ENCODE measurements at regions not wholly inside any gene's neighbourhood (a gene's known extent, or its start where the extent isn't known, plus 50 kb on each side); places are given as distances from the start of the nearest gene placed in this dataset.

DNA sequence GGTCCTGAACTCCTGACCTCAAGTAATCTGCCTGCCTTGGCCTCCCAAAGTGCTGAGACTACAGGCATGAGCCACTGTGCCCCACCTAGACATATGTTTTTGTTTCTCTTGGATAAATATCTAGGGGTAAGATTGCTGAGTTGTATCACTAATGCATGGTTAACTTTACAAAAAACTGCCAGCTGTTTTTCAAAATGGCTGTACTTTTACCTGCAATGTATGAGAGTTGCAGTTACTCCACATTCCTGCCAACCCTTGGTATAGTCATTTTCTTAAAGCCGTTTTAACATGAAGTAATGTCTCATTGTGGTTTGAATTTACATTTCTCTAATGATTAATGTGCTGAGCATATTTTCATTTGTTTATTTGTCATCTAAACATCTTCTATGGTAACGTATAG is 289.7 kb downstream of the UTRN start:
- H3K9me3 ChIP-seq (ENCODE audit: control extremely low read depth in 1 of 3, control insufficient read depth in 2 of 3, insufficient read depth in 1 of 3, low read length in 2 of 3), result peaks cover 0 to 4% (median 3%) of the 10 kb centered on the region in 3 donors
- ATAC-seq (ENCODE audit: low read depth), result no peak
- TF ChIP-seq CTCF (IDR thresholded peaks at IDR 0.05), result no peak
- no peak for TF ChIP-seq EZH2 (IDR thresholded peaks at IDR 0.05; ENCODE audit: borderline replicate concordance, insufficient read depth, low read depth, low read length, poor library complexity, severe bottlenecking)
- peaks cover 20% of the 10 kb centered on the region for H4K20me1 ChIP-seq (ENCODE audit: control insufficient read depth, insufficient read depth, low read length, poor library complexity, severe bottlenecking)
- H3K9me3 Mint-ChIP-seq (ENCODE audit: insufficient read depth), result no peaks in the 10 kb centered on the region
- no peaks in the 10 kb centered on the region for H3K4me1 ChIP-seq (ENCODE audit: control insufficient read depth in 2 of 2, insufficient read depth in 2 of 2, low read length in 2 of 2)
- H3K27me3 Mint-ChIP-seq, result no peaks in the 10 kb centered on the region
- no peak overlapping the region for H3K27ac ChIP-seq (ENCODE audit: low read length in 2 of 2)
- no peak overlapping the region for H3K27ac Mint-ChIP-seq
- POLR2A ChIA-PET, result no interaction called here
- intact Hi-C loops (cut with micrococcal nuclease), result no loop called here
- H3K9ac ChIP-seq (ENCODE audit: low read length), result no peak overlapping the region
- DNase-seq, result no peak
- H3K36me3 ChIP-seq (replicated peaks in 1 of 2; ENCODE audit: control extremely low read depth in 1 of 2, control insufficient read depth in 1 of 2, extremely low read depth in 1 of 2, insufficient read depth in 2 of 2, low read length in 1 of 2), result peaks cover 1 to 36% of the 10 kb centered on the region in 2 experiments
- WGBS (ENCODE audit: insufficient coverage), result no CpG with 5 or more reads among the region's 2 CpGs
- no peaks in the 10 kb centered on the region for H3K27me3 ChIP-seq (replicated peaks in 1 of 4; ENCODE audit: control extremely low read depth in 1 of 4, control insufficient read depth in 3 of 4, insufficient read depth in 4 of 4, low read length in 3 of 4)
- no peak overlapping the region for H3K4me2 ChIP-seq (replicated peaks; ENCODE audit: low read depth, low read length, poor library complexity, severe bottlenecking)
- no peaks in the 10 kb centered on the region for H3K79me2 ChIP-seq (ENCODE audit: control insufficient read depth, insufficient read depth, low read length)
- no peak overlapping the region for H3K4me3 ChIP-seq (ENCODE audit: control extremely low read depth in 1 of 5, extremely low read depth in 1 of 5, insufficient read depth in 1 of 5, low read depth in 2 of 5, low read length in 4 of 5)
- no peaks in the 10 kb centered on the region for H3K4me1 Mint-ChIP-seq
- no peak overlapping the region for H2AFZ ChIP-seq (ENCODE audit: insufficient read depth, low read depth, low read length, poor library complexity, severe bottlenecking)
- no peak overlapping the region for H3K4me3 Mint-ChIP-seq
- CTCF ChIA-PET, result no interaction called here

DNA sequence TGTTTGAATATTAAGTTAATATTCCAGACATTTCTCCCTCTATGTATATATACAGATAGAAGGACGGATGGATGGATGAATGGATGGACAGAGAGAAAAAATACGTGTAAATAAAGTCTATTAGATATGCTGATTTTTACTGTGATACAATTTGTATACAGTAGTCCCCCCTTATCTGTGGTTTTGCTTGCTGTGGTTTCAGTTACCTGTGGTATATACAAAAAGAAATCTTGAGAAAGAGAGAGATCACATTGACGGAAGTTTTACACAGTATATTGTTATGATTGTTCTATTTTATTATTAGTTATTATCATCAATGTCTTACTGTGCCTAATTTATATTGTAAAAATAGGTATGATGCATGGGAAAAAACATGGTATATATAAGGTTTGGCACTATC is 290.2 kb downstream of the UTRN start:
- no peaks in the 10 kb centered on the region for H3K9me3 Mint-ChIP-seq (ENCODE audit: insufficient read depth)
- TF ChIP-seq CTCF (IDR thresholded peaks at IDR 0.05) (no peak), EZH2 (IDR thresholded peaks at IDR 0.05; ENCODE audit: borderline replicate concordance, insufficient read depth, low read depth, low read length, poor library complexity, severe bottlenecking) (no peak)
- no CpG with 5 or more reads among the region's 3 CpGs for WGBS (ENCODE audit: insufficient coverage)
- H3K36me3 ChIP-seq (replicated peaks in 1 of 2; ENCODE audit: control extremely low read depth in 1 of 2, control insufficient read depth in 1 of 2, extremely low read depth in 1 of 2, insufficient read depth in 2 of 2, low read length in 1 of 2), result peaks cover 1 to 34% of the 10 kb centered on the region in 2 experiments
- no peak overlapping the region for H3K27ac ChIP-seq (ENCODE audit: low read length in 2 of 2)
- H4K20me1 ChIP-seq (ENCODE audit: control insufficient read depth, insufficient read depth, low read length, poor library complexity, severe bottlenecking), result peaks cover 26% of the 10 kb centered on the region
- no peak overlapping the region for H3K4me3 Mint-ChIP-seq
- H3K4me3 ChIP-seq (ENCODE audit: control extremely low read depth in 1 of 5, extremely low read depth in 1 of 5, insufficient read depth in 1 of 5, low read depth in 2 of 5, low read length in 4 of 5), result no peak overlapping the region
- H3K27me3 Mint-ChIP-seq, result no peaks in the 10 kb centered on the region
- POLR2A ChIA-PET, result no interaction called here
- no peak overlapping the region for H3K27ac Mint-ChIP-seq
- CTCF ChIA-PET, result no interaction called here
- no peaks in the 10 kb centered on the region for H3K79me2 ChIP-seq (ENCODE audit: control insufficient read depth, insufficient read depth, low read length)
- no peaks in the 10 kb centered on the region for H3K4me1 Mint-ChIP-seq
- H2AFZ ChIP-seq (ENCODE audit: insufficient read depth, low read depth, low read length, poor library complexity, severe bottlenecking), result no peak overlapping the region
- DNase-seq (no peak), ATAC-seq (ENCODE audit: low read depth) (no peak)
- H3K9me3 ChIP-seq (ENCODE audit: control extremely low read depth in 1 of 3, control insufficient read depth in 2 of 3, insufficient read depth in 1 of 3, low read length in 2 of 3), result peaks cover 0 to 4% (median 3%) of the 10 kb centered on the region in 3 donors
- H3K27me3 ChIP-seq (replicated peaks in 1 of 4; ENCODE audit: control extremely low read depth in 1 of 4, control insufficient read depth in 3 of 4, insufficient read depth in 4 of 4, low read length in 3 of 4), result no peaks in the 10 kb centered on the region
- intact Hi-C loops (cut with micrococcal nuclease), result no loop called here
- H3K4me2 ChIP-seq (replicated peaks; ENCODE audit: low read depth, low read length, poor library complexity, severe bottlenecking), result no peak overlapping the region
- H3K9ac ChIP-seq (ENCODE audit: low read length), result no peak overlapping the region
- H3K4me1 ChIP-seq (ENCODE audit: control insufficient read depth in 2 of 2, insufficient read depth in 2 of 2, low read length in 2 of 2), result no peaks in the 10 kb centered on the region
